Endodermal cell (in vitro differentiated cells): ENCODE measurements at regions not wholly inside any gene's neighbourhood (a gene's known extent, or its start where the extent isn't known, plus 50 kb on each side); places are given as distances from the start of the nearest gene placed in this dataset.

Source experiments
- DNase-seq: peaks from one replicate; pipeline ENCODE4 v3.0.0-alpha.2; 2017
- H3K27ac ChIP-seq: 2 replicates; pipeline ENCODE4 v1.5.1; 2013; ENCODE audit warnings: mild to moderate bottlenecking, low read depth, low read length, moderate library complexity
- H3K27me3 ChIP-seq: 2 replicates; pipeline ENCODE4 v1.6.1; 2013; ENCODE audit warnings: mild to moderate bottlenecking, low read length, moderate library complexity; ENCODE audit not compliant: insufficient read depth, control insufficient read depth, poor library complexity, severe bottlenecking
- H3K36me3 ChIP-seq: 2 replicates; pipeline ENCODE4 v1.7.0; 2013; ENCODE audit warnings: mild to moderate bottlenecking, low read length, moderate library complexity; ENCODE audit not compliant: control insufficient read depth, insufficient read depth
- H3K4me1 ChIP-seq: one replicate; pipeline ENCODE4 v1.7.0; 2013; ENCODE audit warnings: low read length; ENCODE audit not compliant: control insufficient read depth, insufficient read depth
- H3K4me3 ChIP-seq: 2 replicates; pipeline ENCODE4 v1.5.1; 2013; ENCODE audit warnings: mild to moderate bottlenecking, low read length, moderate library complexity
- H3K9ac ChIP-seq: 2 replicates; pipeline ENCODE4 v1.6.1; 2013; ENCODE audit warnings: mild to moderate bottlenecking, low read length, moderate library complexity; ENCODE audit not compliant: poor library complexity, severe bottlenecking; ENCODE audit errors: extremely low read depth
- H3K9me3 ChIP-seq: 2 replicates; pipeline ENCODE4 v1.6.1; 2013; ENCODE audit warnings: mild to moderate bottlenecking, low read length, moderate library complexity; ENCODE audit not compliant: control insufficient read depth
- H3K27ac Mint-ChIP-seq: 2 replicates; pipeline ENCODE4 v1.8.0; 2020; ENCODE audit warnings: mixed read lengths
- H3K27me3 Mint-ChIP-seq: 2 replicates; pipeline ENCODE4 v1.8.0; 2021; ENCODE audit warnings: mild to moderate bottlenecking, mixed read lengths; ENCODE audit not compliant: insufficient read depth
- H3K36me3 Mint-ChIP-seq: 2 replicates; pipeline ENCODE4 v1.8.0; 2020; ENCODE audit warnings: low read depth, mixed read lengths
- H3K4me1 Mint-ChIP-seq: 2 replicates; pipeline ENCODE4 v1.8.0; 2020; ENCODE audit warnings: mixed read lengths
- H3K4me3 Mint-ChIP-seq: 2 replicates; pipeline ENCODE4 v1.8.0; 2020; ENCODE audit warnings: mild to moderate bottlenecking, moderate library complexity, mixed read lengths
- H3K9me3 Mint-ChIP-seq: 2 replicates; pipeline ENCODE4 v1.8.0; 2020; ENCODE audit warnings: mild to moderate bottlenecking, mixed read lengths
- CTCF ChIP-seq: fragments of 200-600 bp; sonication (generic); conservative IDR thresholded peaks from 2 replicates; pipeline ENCODE4 v1.5.0; 2021; ENCODE audit warnings: antibody characterized with exemption, mild to moderate bottlenecking
- WGBS, 2 experiments: methylation state at CpG; one replicate each; pipeline versions ENCODE4 v1.1.5 to v1.1.7; 2013; ENCODE audit warnings: missing lambda C conversion rate in 2 of 2, mixed read lengths in 1 of 2; ENCODE audit not compliant: insufficient coverage in 1 of 2, insufficient read length in 1 of 2; 5-methylcytosine and 5-hydroxymethylcytosine counted together

GRCh38 chr1:91200675-91201074, 178.8 kb upstream of the ZNF644 start:
- no peak for DNase-seq
- H3K27ac Mint-ChIP-seq: no peak overlapping the region
- no peak overlapping the region for H3K4me3 Mint-ChIP-seq
- Histone ChIP-seq H3K9ac (no peak overlapping the region), H3K4me3 (no peak overlapping the region), H3K4me1 (no peaks in the 10 kb centered on the region), H3K27me3 (no peaks in the 10 kb centered on the region), H3K27ac (no peak overlapping the region), H3K36me3 (no peaks in the 10 kb centered on the region), H3K9me3 (no peaks in the 10 kb centered on the region)
- TF ChIP-seq CTCF: no peak
- no peaks in the 10 kb centered on the region for H3K36me3 Mint-ChIP-seq
- H3K4me1 Mint-ChIP-seq: no peaks in the 10 kb centered on the region
- H3K9me3 Mint-ChIP-seq: no peaks in the 10 kb centered on the region
- 78 to 82% methylated on average over 5 of the region's 5 CpGs for WGBS, 2 experiments
- H3K27me3 Mint-ChIP-seq: no peaks in the 10 kb centered on the region

- TF ChIP-seq CTCF: no peak
- Mint-ChIP-seq H3K36me3 (no peaks in the 10 kb centered on the region), H3K9me3 (no peaks in the 10 kb centered on the region), H3K27me3 (no peaks in the 10 kb centered on the region), H3K4me3 (no peak overlapping the region), H3K4me1 (no peaks in the 10 kb centered on the region), H3K27ac (no peak overlapping the region)
- H3K36me3 ChIP-seq: no peaks in the 10 kb centered on the region
- H3K4me3 ChIP-seq: no peak overlapping the region
- H3K27ac ChIP-seq: no peak overlapping the region
- H3K4me1 ChIP-seq: no peaks in the 10 kb centered on the region
- no peaks in the 10 kb centered on the region for H3K9me3 ChIP-seq
- no peaks in the 10 kb centered on the region for H3K27me3 ChIP-seq
- WGBS, 2 experiments: 87 to 100% methylated on average over 2 to 6 of the region's 6 CpGs
- no peak for DNase-seq
- no peak overlapping the region for H3K9ac ChIP-seq
These were observed 178.2 kb upstream of the ZNF644 start for GRCh38 chr1:91199988-91200387.

- H3K36me3 Mint-ChIP-seq: no peaks in the 10 kb centered on the region
- no peak overlapping the region for H3K27ac Mint-ChIP-seq
- H3K9me3 Mint-ChIP-seq: no peaks in the 10 kb centered on the region
- no peaks in the 10 kb centered on the region for H3K4me1 Mint-ChIP-seq
- no peak for DNase-seq
- no peaks in the 10 kb centered on the region for H3K27me3 Mint-ChIP-seq
- no peaks in the 10 kb centered on the region for H3K27me3 ChIP-seq
- no peak overlapping the region for H3K4me3 ChIP-seq
- H3K9me3 ChIP-seq: no peaks in the 10 kb centered on the region
- H3K4me3 Mint-ChIP-seq: no peak overlapping the region
- H3K4me1 ChIP-seq: no peaks in the 10 kb centered on the region
- no peaks in the 10 kb centered on the region for H3K36me3 ChIP-seq
- 93 to 95% methylated on average over 4 of the region's 4 CpGs for WGBS, 2 experiments
- no peak overlapping the region for H3K27ac ChIP-seq
- no peak for TF ChIP-seq CTCF
- H3K9ac ChIP-seq: no peak overlapping the region
These were observed 169.2 kb upstream of the ZNF644 start for GRCh38 chr1:91190996-91191395.
